HG02852 (cell line): ENCODE measurements at regions not wholly inside any gene's neighbourhood (a gene's known extent, or its start where the extent isn't known, plus 50 kb on each side); places are given as distances from the start of the nearest gene placed in this dataset.

Experiments used
- ATAC-seq: cut with Tn5 transposase; IDR thresholded peaks from one replicate; pipeline ENCODE4 v1.9.1; 2021; ENCODE audit warnings: mild to moderate bottlenecking, moderate library complexity; ENCODE audit not compliant: unreplicated experiment

DNA sequence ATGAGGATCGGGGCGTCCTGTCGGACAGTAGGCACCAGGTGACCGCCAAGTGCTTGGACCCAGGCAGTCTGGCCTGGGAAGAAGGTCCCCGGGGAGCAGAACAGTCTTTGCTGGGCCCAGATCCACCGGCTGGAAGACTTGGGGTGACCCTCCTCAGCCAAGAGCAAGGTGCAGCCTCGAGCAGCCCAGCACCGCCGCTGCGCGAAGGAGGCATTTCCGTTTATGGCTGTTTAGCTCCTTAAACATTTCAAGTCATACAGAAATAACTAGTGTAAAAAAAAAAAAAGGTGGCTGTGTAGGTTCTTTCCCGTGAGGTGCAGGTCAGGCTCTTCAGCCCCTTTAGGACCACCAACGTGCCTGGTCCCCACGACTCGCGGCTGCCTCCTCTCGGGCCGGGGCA lies 370.2 kb downstream of the CMPK2 start:
- ATAC-seq, result no peak

DNA sequence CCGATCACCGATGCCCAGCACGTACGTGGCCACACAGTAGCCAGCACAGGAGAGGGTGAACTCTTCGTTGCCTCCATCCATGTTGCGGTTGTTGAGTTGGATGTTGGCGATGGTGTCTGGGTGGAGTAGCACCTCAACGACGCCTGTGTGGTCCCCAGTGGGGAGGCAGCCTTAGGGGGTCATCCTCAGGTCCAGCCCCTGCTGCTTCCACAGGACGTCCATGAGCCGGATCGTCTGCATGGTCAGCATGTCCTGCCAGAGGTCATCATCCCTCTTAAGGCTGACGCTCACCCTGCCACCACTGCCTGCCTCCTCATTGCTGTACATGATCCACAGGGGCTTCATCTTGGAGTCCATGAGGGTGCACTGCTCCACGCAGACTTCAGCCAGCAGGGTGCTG lies 369.3 kb downstream of the CMPK2 start:
- no peak for ATAC-seq

DNA sequence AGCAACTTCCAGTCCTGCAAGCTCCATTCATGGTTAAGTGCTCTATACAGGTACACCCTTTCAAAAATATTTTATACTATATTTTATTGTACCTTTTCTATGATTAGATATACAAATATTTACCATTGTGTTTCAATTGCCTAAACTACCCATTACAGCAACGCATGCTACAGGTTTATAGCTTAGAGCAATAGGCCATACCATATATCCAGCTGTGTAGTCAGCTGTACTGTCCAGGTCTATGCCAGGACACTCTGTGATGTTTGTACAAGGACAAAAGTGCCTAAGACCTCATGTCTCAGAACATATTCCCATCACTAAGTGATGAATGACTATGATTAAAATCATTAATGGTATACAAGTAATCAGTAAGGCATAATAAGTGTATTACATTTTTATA lies 368.7 kb downstream of the CMPK2 start:
- no peak for ATAC-seq

DNA sequence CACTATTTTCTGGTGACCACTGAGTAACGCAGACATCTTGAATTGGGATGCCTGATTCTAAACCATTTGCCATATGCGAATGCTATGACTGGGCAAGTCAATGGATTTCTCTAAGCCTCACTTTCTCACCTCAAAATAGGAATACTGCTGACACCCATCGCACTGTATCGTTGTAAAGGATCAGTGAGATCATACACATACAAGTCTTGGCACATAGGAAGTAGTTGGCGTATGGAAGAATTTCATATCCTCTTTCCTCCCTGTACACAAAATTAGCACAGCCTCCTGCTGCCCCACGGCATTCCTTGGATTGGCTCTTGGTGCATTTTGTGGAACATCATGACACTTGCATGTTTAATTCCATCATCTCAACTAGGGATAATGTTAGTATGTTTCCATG lies 366.9 kb downstream of the CMPK2 start:
- no peak for ATAC-seq

DNA sequence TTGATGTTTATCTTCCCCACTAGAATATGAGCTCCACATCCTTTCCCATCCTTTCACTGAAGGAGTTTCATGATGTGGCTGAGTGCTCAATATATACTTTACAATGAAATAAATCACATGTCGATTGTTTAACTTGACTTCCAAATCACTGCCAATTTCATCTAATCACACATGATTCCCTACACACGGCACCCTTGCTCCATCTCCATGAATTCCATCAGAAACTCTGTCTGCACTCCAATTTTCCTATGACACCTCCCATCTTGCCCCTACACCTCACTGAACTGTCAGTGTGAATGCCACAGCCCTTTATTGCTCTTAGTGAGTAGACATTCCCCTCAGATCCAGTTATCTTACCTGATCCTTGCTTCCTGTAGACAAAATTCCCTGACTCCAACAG lies 366.0 kb downstream of the CMPK2 start:
- ATAC-seq, result no peak

DNA sequence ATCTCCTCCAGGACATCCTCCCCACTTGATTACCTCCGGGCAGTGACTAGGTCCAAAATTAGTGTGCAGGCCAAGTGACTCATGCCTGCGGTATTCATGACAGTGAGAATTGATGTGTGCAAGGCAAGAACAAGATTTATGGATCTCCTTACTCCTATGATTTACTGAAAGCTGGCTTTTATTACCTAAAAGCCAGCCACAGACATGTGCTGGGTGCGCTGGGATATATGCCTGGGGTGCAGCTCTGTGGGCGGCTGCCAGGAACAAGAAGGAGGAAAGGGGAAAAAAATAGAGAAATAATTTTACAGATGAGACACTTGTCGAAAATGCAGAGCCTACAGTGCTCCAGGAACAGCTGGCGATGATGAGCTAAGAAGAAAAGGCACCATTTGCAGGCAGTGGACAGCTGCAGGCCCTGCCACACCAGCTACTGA lies 359.3 kb downstream of the CMPK2 start:
- ATAC-seq, result no peak

DNA sequence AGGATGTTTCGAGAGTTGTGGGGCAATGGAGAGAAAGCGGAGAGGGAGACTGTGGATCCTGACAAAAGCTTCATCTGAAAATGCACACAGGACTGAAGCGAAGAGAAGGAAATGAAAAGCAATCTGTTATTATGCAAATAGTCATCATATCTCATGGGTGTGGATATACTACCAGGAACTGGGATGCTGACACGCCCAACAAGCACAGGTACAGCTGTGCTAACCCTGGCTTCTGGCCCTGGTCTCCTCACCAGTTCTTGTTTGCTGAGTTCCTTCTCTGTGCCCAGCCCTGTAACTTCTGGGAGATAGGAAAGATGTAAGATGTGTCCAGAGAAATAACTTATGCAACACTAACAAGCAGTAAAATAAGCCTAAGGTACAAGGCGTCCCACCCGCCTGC lies 358.8 kb downstream of the CMPK2 start:
- no peak for ATAC-seq

DNA sequence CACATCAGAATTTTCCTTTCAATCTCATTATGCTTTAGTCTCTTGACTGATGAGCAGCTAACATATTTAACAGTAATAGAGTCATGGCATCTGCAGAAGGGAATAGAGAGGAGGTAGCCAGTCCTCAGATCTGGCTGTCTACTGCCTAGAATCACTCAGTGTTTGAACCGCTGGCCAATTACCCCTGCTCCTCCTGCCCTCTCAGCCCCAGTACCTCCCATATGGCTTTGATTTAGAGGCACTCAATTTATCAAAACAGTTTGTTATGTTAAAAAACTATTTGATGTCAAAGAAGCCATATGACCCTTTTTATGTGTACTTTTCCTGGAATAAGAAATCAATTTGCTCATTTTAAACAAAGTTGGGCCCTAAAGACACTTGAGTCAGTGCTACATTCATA lies 355.2 kb downstream of the CMPK2 start:
- no peak for ATAC-seq

DNA sequence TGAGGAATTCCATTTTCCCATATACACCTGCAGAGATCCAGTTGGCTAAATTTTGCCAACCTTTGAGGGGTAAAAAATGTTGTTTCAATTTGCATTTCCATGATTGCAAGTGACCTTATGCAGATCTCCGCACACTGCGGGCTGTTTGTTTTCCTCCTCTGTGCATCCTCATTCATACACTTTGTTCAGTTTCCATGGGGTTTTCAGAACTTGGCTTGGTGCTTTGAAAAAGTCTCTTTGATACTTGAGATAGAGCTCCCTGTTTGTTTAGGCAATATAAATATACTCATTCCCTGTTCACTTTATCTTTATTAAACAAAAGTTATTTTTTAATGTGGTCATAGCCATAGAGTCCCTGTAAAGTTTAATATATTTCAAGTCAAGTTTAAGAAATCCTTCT lies 353.1 kb downstream of the CMPK2 start:
- ATAC-seq, result no peak

DNA sequence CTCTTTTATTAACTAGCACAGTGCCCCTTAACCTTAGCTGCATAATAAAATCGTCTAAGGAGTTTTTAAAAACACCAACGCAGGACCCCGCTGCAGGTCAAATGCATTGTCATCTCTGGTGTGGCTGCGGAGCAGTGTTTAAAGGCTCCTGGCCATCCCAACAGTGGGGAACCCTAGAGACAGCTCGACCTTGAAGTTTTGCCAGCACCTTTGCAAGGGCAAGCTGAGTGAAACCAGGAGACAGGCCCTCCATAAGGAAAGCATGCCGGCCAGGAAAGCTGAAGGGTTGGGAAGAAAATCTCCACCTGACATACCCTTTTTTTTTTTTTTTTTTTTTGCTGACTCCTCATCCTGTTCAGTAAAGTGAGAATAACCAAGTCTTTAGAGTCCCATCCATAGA lies 349.0 kb downstream of the CMPK2 start:
- no peak for ATAC-seq

DNA sequence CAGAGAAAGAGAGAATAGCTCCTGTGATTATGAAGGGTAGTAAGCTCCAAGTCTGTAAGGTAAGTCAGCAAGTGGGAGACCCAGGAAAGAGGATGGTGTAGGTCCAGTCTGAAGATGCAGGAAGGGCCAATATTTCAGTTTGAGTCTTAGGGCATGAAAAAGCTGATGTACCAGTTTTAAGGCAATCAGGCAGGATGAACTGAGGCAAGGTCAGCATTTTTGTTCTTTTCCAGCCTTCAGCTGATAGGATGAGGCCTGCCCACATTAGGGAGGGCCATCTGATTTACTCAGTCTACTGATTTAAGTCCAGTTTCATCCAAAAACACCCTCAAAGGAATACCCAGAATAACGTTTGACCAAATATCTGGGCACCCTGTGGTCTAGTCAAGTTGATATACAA lies 347.3 kb downstream of the CMPK2 start:
- ATAC-seq, result no peak

DNA sequence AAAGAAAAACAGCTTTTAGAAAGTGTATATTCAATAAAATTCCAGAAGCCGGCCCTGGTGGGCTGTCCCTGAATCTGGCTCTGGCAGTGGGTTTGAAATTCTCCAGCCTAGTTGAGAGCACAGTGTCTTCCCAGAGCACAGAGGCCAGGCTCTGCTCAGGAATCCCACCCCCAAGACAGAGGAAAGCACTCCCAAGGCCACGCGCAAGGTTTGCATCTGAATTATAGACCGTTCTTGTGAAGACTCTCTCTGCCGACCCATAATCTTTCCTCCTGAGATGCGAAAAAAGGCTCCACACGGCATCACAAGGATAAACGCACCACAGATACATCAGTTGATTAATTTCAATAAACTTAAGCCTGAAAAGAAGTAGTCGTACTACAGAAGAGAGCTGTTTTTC lies 342.2 kb downstream of the CMPK2 start:
- ATAC-seq, result no peak

DNA sequence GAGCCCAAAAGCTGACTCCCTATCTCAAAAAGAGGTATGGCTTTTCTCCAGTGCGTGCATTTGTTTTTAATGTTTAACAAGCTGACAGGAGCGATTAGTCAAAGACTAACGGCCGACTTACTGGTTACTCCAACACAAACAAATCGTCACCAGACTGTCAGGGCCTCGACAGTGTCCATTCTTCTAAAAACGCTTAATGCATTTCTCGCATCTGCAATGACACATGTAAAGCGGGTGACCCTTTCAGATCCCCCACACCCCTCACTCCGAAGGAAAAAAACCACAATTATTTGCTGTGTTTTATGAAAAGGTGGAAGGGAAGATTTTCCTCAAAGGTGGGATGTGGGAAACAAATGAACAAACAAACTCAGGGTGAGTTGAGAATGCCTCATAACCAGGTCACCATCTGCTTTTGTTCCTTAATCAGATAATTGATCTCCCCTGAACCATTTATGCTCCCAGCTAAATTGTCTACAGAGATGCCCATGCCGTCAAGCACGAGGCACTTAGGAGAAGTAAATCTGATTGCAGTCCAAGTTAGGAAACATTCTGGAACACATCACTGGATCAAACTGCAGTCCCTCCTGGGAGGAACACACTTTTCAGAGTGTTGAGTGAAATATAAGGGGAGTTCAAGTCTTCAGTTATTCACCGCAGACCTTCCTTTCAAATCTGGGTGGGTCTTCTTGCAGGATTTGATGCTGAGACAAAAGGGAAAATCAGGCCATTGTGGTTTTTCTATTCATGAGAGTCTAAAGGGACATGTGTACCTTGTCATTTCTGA lies 340.8 kb downstream of the CMPK2 start:
- ATAC-seq, result no peak

DNA sequence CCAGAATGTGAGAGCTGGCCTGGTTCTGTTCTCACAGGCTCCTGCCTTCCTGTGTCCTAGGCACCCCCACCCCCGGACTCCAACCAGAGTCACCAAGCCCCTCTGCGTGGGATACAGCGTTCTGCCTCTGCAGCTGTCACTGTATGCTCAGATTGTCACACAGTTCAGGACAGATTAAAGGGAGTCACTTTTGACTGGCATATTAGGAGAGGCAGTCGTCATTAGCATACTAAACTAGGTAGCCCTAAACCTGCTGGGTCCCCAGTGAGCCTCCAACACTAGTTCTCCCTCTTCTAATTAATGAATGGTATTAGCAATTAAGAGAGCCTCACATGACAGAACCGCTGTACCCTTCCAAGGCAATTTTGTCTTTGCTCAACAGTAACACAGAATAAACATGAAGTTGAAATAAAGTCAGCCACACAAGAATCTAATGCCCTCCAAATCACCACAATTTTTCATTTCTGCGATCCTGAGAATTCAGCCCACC lies 340.2 kb downstream of the CMPK2 start:
- no peak for ATAC-seq

DNA sequence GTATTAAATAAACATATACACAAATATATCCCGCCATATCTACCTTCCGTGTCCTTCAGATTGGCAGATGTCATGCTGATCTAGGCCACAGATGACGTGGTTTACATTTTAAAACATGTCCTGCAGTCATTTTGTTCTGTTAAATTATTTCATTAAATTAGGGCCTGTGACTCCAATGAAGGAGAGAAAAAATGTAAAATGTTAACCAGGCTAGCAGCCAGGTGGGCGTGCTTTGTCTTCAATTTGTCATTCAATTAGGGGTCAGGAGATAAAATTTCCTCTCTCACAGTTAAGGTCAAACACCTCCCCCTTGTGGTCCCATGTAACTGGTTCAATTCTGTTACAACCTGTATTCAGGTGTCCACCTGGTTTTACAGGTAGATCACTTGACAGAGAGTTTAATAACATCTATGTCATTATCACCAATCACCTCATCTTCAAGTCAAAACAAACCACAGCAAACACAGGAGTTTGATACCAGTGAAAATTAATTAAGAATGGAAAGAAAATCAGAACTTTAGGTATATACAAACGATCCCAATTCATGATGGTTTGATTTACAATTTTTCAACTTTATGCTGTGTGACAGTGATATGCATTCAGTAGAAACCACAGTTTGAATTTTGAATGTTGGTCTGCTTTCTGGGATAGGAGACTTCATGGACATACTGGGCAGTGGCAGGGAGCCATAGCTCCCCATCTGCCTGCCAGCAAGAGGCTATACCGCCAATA lies 339.4 kb downstream of the CMPK2 start:
- ATAC-seq, result no peak

DNA sequence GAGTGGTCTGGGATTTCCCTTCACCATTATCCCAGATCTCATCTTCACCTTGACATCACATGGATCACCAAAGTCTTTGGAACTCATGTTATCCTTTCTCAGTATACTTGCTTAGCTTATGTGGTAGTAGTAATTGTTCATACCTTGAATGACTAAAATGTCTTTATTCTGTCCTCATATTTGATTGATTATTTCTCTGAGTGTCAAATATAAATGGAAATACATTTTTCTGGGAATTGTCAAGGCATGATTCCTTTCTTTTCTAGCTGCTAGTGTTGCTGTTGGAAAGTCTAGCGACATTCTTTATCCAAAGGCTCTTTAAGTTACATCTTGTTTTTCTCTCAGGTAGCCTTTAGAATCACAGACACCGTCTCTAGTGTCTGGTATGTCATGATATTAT lies 334.4 kb downstream of the CMPK2 start:
- ATAC-seq, result no peak

DNA sequence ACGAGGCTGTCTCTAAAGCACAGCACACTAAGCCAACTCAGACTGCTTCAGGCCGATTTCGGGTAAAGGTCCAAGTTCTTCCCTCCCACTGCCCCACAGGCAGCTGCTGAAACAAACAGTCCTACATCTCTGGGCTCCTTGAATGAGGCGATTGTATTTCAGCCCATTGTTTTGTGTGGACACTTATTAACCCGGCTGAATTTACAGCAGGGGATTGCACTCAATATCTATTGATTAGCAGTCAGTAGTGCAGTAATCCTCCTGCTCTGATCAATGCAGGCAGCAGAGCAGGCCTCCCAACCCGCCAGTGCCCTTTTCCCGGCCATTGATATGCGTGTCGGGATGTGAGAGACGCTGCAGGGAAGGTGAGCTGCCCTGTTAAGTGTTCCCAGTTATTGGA lies 330.1 kb downstream of the CMPK2 start:
- ATAC-seq, result no peak

DNA sequence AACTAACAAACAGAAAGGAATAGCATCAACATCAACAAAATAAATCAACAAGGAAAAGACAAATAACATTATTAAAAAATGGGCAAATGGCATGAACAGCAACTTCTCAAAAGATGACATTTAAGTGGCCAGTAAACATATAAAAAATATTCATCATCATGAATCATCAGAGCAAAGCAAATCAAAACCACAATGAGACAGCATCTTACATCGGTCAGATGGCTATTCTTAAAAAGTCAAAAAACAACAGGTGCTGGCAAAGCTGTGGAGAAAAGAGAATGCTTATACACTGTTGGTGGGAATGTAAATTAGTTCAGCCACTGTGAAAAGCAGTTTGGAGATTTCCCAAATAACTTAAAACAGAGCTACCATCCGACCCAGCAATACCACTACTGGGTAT lies 327.1 kb downstream of the CMPK2 start:
- no peak for ATAC-seq

DNA sequence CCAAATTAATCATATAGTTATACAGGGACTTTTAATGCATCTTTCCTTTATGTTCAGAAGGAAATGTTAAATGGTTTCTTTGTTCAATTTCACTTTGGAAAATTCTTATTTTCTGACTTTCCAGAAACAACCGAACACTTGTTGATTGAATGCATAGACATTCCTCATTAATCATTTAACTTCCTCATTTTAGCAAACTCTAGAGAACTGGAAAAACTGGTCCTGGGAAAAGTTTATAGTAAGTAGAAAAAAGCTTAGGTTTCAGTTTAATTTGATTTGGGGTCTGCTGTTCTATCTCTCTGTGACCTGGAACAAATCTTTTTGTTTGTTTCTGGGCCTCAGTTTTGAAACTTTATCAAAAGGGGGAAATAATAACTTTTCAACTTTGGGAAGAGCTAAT lies 320.4 kb downstream of the CMPK2 start:
- ATAC-seq, result no peak

DNA sequence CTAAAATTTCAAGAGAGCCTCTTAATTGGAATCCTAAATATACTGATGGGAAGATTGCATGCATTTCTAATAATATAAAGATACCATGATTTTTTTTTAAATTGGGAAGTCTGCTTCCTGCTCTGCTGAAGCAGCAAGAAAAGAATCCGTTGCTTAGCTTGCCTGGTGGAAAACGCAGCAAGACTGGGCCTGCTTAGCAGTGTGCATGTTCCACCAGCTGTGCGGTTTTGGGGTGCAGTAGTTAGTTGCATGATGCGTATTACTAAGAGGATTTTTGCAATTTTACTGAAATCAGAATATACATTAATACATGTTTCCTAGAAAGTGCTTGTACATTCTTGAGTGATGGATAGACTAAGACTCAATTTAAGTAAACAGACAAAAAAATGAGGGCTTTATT lies 319.9 kb downstream of the CMPK2 start:
- no peak for ATAC-seq

DNA sequence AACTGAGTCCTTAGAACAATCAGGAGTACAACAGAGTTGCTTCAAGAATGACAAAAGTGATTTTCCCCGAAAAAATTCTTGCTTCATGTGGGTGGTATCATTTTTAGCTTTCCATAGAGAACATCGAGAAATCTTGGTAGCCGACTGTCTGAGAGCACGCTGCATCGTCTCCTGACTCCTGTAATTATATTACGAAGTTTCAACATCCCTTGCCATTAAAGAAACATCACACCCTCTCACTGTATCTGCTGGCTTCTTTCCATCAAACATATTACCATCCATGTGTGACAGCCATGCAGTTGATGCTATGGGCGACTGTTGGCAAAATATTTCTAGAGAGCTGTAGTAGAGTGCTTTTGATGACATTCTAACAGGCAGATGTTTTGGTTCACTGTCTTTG lies 311.2 kb downstream of the CMPK2 start:
- no peak for ATAC-seq

DNA sequence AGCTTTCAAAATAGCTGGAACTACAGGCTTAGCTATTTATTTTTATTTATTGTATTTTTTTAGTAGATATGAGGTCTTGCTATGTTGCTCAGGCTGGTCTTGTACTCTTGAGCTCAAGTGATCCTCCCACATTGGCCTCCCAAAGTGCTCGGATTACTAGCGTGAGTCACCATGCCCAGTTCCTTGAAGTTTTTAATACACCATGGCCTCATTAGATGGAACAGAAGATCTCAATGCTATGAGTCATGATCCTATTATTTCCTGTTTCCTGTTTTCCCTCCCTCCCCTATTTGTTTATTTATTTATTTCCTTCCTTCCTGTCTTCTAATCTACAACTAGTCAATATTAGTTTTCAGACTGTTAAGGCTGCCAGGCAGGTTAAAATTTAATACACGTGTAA lies 309.0 kb downstream of the CMPK2 start:
- ATAC-seq, result no peak
